H9 (cell line): ENCODE measurements at regions not wholly inside any gene's neighbourhood (a gene's known extent, or its start where the extent isn't known, plus 50 kb on each side); places are given as distances from the start of the nearest gene placed in this dataset.

Experiments
- DNase-seq: peaks from one replicate; pipeline ENCODE4 v3.0.0-alpha.2; 2017
- H2AFZ ChIP-seq: one replicate; pipeline ENCODE4 v1.6.1; 2013; ENCODE audit warnings: mild to moderate bottlenecking, low read length, control low read depth, moderate library complexity
- H2AK5ac ChIP-seq: 2 replicates; pipeline ENCODE4 v1.6.1; 2013; ENCODE audit warnings: low read length, control low read depth, mixed read lengths; ENCODE audit not compliant: insufficient read length
- H2BK120ac ChIP-seq: one replicate; pipeline ENCODE4 v1.6.1; 2013; ENCODE audit warnings: low read depth, mild to moderate bottlenecking, low read length, control low read depth, inconsistent platforms; ENCODE audit not compliant: poor library complexity, severe bottlenecking
- H2BK12ac ChIP-seq: 2 replicates; pipeline ENCODE4 v1.6.1; 2013; ENCODE audit warnings: low read length, control low read depth, mixed read lengths, low read depth; ENCODE audit not compliant: insufficient read length
- H2BK15ac ChIP-seq: 2 replicates; pipeline ENCODE4 v1.6.1; 2013; ENCODE audit warnings: low read depth, low read length, control low read depth
- H2BK20ac ChIP-seq: one replicate; pipeline ENCODE4 v1.6.1; 2013; ENCODE audit warnings: low read depth, mild to moderate bottlenecking, low read length, control low read depth, inconsistent platforms; ENCODE audit not compliant: poor library complexity, severe bottlenecking
- H2BK5ac ChIP-seq: 2 replicates; pipeline ENCODE4 v1.6.1; 2013; ENCODE audit warnings: low read length, control low read depth, mixed read lengths; ENCODE audit not compliant: insufficient read length
- H3K14ac ChIP-seq: 2 replicates; pipeline ENCODE4 v1.6.1; 2013; ENCODE audit warnings: low read length, control low read depth; ENCODE audit not compliant: insufficient read depth
- H3K18ac ChIP-seq: 2 replicates; pipeline ENCODE4 v1.6.1; 2013; ENCODE audit warnings: low read depth, mild to moderate bottlenecking, mixed read lengths, low read length, control low read depth; ENCODE audit not compliant: insufficient read length
- H3K23ac ChIP-seq: 2 replicates; pipeline ENCODE4 v1.6.1; 2013; ENCODE audit warnings: low read length, control low read depth, mixed read lengths, low read depth; ENCODE audit not compliant: insufficient read length
- H3K23me2 ChIP-seq: 2 replicates; pipeline ENCODE4 v1.6.1; 2013; ENCODE audit warnings: low read depth, mild to moderate bottlenecking, mixed read lengths, low read length, control low read depth; ENCODE audit not compliant: insufficient read length, poor library complexity, severe bottlenecking
- H3K27ac ChIP-seq: 2 replicates; pipeline ENCODE4 v1.5.1; 2013; ENCODE audit warnings: low read length, control low read depth, mixed read lengths, low read depth; ENCODE audit not compliant: insufficient read length
- H3K27me3 ChIP-seq: 2 replicates; pipeline ENCODE4 v1.6.1; 2013; ENCODE audit warnings: low read length, control low read depth, inconsistent platforms; ENCODE audit not compliant: insufficient read depth
- H3K4ac ChIP-seq: 2 replicates; pipeline ENCODE4 v1.6.1; 2013; ENCODE audit warnings: low read depth, mild to moderate bottlenecking, control low read depth, inconsistent platforms, low read length, moderate library complexity
- H3K4me1 ChIP-seq: 2 replicates; pipeline ENCODE4 v1.6.1; 2013; ENCODE audit warnings: low read length, control low read depth, inconsistent platforms; ENCODE audit not compliant: insufficient read depth
- H3K4me2 ChIP-seq: 2 replicates; pipeline ENCODE4 v1.6.1; 2013; ENCODE audit warnings: low read length, control low read depth, mixed read lengths; ENCODE audit not compliant: insufficient read length, insufficient read depth
- H3K56ac ChIP-seq: 2 replicates; pipeline ENCODE4 v1.6.1; 2013; ENCODE audit warnings: low read depth, mild to moderate bottlenecking, mixed read lengths, low read length, control low read depth; ENCODE audit not compliant: insufficient read length
- H3K79me1 ChIP-seq: 2 replicates; pipeline ENCODE4 v1.6.1; 2013; ENCODE audit warnings: low read depth, mild to moderate bottlenecking, moderate library complexity, low read length, control low read depth, inconsistent platforms; ENCODE audit not compliant: insufficient read depth, poor library complexity, severe bottlenecking
- H3K79me2 ChIP-seq: 2 replicates; pipeline ENCODE4 v1.6.1; 2013; ENCODE audit warnings: low read length, control low read depth, inconsistent platforms; ENCODE audit not compliant: insufficient read depth
- H3K9ac ChIP-seq: 2 replicates; pipeline ENCODE4 v1.6.1; 2013; ENCODE audit warnings: low read length, control low read depth, mixed read lengths; ENCODE audit not compliant: insufficient read length; ENCODE audit errors: extremely low read depth
- H3K9me3 ChIP-seq: one replicate; pipeline ENCODE4 v1.6.1; 2013; ENCODE audit warnings: low read depth, low read length, inconsistent platforms; ENCODE audit not compliant: control insufficient read depth
- H3T11ph ChIP-seq: one replicate; pipeline ENCODE4 v1.6.1; 2013; ENCODE audit warnings: mild to moderate bottlenecking, low read length, control low read depth, inconsistent platforms
- H4K20me1 ChIP-seq: one replicate; pipeline ENCODE4 v1.6.1; 2013; ENCODE audit not compliant: control insufficient read depth, insufficient read length, insufficient read depth
- H4K5ac ChIP-seq: 2 replicates; pipeline ENCODE4 v1.6.1; 2013; ENCODE audit warnings: low read depth, mild to moderate bottlenecking, mixed read lengths, low read length, control low read depth; ENCODE audit not compliant: insufficient read length
- H4K8ac ChIP-seq: replicated peaks from 2 replicates; pipeline ENCODE4 v1.6.1; 2013; ENCODE audit warnings: low read length, control low read depth, mixed read lengths, low read depth; ENCODE audit not compliant: insufficient read length
- H4K91ac ChIP-seq: 2 replicates; pipeline ENCODE4 v1.6.1; 2013; ENCODE audit warnings: low read depth, mild to moderate bottlenecking, moderate library complexity, mixed read lengths, low read length, control low read depth; ENCODE audit not compliant: insufficient read length
- H3K27ac Mint-ChIP-seq, 3 experiments: 2 replicates in 2 of 3; 3 replicates in 1 of 3; pipeline ENCODE4 v1.8.0; 2020 to 2021; ENCODE audit warnings: mixed read lengths in 3 of 3, mild to moderate bottlenecking in 1 of 3, moderate library complexity in 1 of 3
- H3K27me3 Mint-ChIP-seq: 2 replicates; pipeline ENCODE4 v1.8.0; 2021; ENCODE audit warnings: low read depth, mild to moderate bottlenecking, moderate library complexity, mixed read lengths
- H3K36me3 Mint-ChIP-seq, 3 experiments: 2 replicates in 2 of 3; 3 replicates in 1 of 3; pipeline ENCODE4 v1.8.0; 2020 to 2021; ENCODE audit warnings: low read depth in 3 of 3, mixed read lengths in 3 of 3; ENCODE audit not compliant: insufficient read depth in 1 of 3
- H3K4me1 Mint-ChIP-seq, 2 experiments: 2 replicates each; pipeline ENCODE4 v1.8.0; 2020; ENCODE audit warnings: mixed read lengths in 2 of 2
- H3K4me3 Mint-ChIP-seq, 2 experiments: 2 replicates in 1 of 2; 3 replicates in 1 of 2; pipeline ENCODE4 v1.8.0; 2020 to 2021; ENCODE audit warnings: mild to moderate bottlenecking in 2 of 2, mixed read lengths in 2 of 2, moderate library complexity in 1 of 2
- H3K9me3 Mint-ChIP-seq, 2 experiments: 2 replicates in 1 of 2; 3 replicates in 1 of 2; pipeline ENCODE4 v1.8.0; 2020; ENCODE audit warnings: mild to moderate bottlenecking in 2 of 2, mixed read lengths in 2 of 2, moderate library complexity in 1 of 2
- CTCF ChIP-seq: fragments of 200-600 bp; sonication (generic); conservative IDR thresholded peaks from 3 replicates; pipeline ENCODE4 v1.8.0; 2021; ENCODE audit warnings: antibody characterized with exemption, mild to moderate bottlenecking
- WGBS: extraction: QIAGEN DNeasy Blood & Tissue Kit; methylation state at CpG from one replicate; pipeline ENCODE4 v1.1.7; 2013; ENCODE audit warnings: missing lambda C conversion rate, low lambda C conversion rate, mixed read lengths; ENCODE audit not compliant: insufficient read length; ENCODE audit errors: extremely low coverage; 5-methylcytosine and 5-hydroxymethylcytosine counted together

GRCh38 chr21:23695443-23695842 is 1911.8 kb downstream of the MRPL39 start:
- Histone ChIP-seq H3K18ac (no peak overlapping the region), H3K56ac (no peak overlapping the region), H3K9ac (no peak overlapping the region), H2BK5ac (no peak overlapping the region), H3K23ac (no peak overlapping the region), H3K4me2 (no peak overlapping the region), H3T11ph (no peak overlapping the region), H2BK20ac (no peak overlapping the region), H2BK120ac (no peak overlapping the region), H4K20me1 (no peaks in the 10 kb centered on the region), H4K91ac (no peak overlapping the region), H3K27ac (no peak overlapping the region), H3K4me1 (no peaks in the 10 kb centered on the region), H3K14ac (no peak overlapping the region), H4K8ac (no peak overlapping the region), H2BK15ac (no peak overlapping the region), H3K23me2 (no peaks in the 10 kb centered on the region), H2BK12ac (no peak overlapping the region), H3K27me3 (no peaks in the 10 kb centered on the region), H3K79me1 (no peaks in the 10 kb centered on the region), H3K79me2 (no peaks in the 10 kb centered on the region), H3K4ac (no peak overlapping the region), H3K9me3 (no peaks in the 10 kb centered on the region), H4K5ac (no peak overlapping the region), H2AFZ (no peak overlapping the region), H2AK5ac (no peak overlapping the region)
- Mint-ChIP-seq H3K27ac (no peak overlapping the region), H3K27me3 (no peaks in the 10 kb centered on the region; the same call in 1 of the 2 replicates), H3K4me1 (no peaks in the 10 kb centered on the region), H3K4me3 (no peak overlapping the region), H3K36me3 (peaks cover 8 to 17% (median 16%) of the 10 kb centered on the region in 3 experiments), H3K9me3 (peaks cover 42 to 66% of the 10 kb centered on the region in 2 experiments)
- no peak for TF ChIP-seq CTCF
- WGBS = no CpG with 5 or more reads among the region's 5 CpGs
- no peak for DNase-seq
